ENCODE measurements at regions not wholly inside any gene's neighbourhood (a gene's known extent, or its start where the extent isn't known, plus 50 kb on each side); places are given as distances from the start of the nearest gene placed in this dataset.
"Not testable (repeated sequence)": the region's sequence is repeated elsewhere in the genome, so short reads cannot be mapped to it uniquely, and the experiment has no call there.

DNA sequence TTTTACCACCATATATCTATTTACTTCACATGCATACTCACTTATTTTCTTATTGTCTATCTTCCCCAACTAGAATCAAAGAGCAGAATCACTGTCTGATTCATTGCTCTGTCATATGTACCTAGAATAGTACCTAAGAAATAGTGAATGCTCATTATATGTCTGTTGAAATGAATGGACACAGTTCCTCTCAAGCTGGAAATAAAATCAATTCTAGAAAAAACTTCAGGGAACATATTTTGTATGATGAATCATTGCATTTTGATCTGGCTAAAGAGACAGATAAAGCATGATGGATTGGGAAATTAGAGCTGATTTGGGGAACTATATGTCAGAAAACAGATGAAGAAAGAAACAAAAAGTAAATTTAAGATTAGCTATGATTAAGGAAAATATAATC, 623.3 kb downstream of the C12orf50 start:
- no peak overlapping the region for H3K4me3 ChIP-seq (ENCODE audit: insufficient read depth, low read depth, low read length)
- H3K4me1 ChIP-seq (ENCODE audit: control insufficient read depth, insufficient read depth, low read length) = no peaks in the 10 kb centered on the region
- H3K36me3 ChIP-seq (ENCODE audit: control insufficient read depth, insufficient read depth, low read length) = no peaks in the 10 kb centered on the region
- H3K9me3 ChIP-seq (ENCODE audit: control insufficient read depth, low read length) = no peaks in the 10 kb centered on the region
- H3K27me3 ChIP-seq (ENCODE audit: control insufficient read depth, insufficient read depth, low read length, poor library complexity, severe bottlenecking) = no peaks in the 10 kb centered on the region
- H3K27ac ChIP-seq (ENCODE audit: insufficient read depth, low read depth, low read length, poor library complexity, severe bottlenecking) = no peak overlapping the region

DNA sequence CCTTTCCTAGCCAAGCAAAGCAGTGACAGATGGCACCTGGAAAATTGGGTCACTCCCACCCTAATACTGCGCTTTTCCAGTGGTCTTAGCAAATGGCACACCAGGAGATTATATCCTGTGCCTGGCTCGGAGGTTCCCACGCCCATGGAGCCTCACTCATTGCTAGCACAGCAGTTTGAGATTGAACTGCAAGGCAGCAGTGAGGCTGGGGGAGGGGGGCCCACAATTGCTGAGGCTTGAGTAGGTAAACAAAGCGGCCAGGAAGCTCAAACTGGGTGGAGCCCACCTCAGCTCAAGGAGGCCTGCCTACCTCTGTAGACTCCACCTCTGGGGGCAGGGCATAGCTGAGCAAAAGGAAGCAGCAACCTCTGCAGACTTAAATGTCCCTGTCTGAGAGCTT, 635.0 kb downstream of the C12orf50 start:
- not testable (repeated sequence) for H3K36me3 ChIP-seq (ENCODE audit: control insufficient read depth, insufficient read depth, low read length); H3K27me3 ChIP-seq (ENCODE audit: control insufficient read depth, insufficient read depth, low read length, poor library complexity, severe bottlenecking); H3K27ac ChIP-seq (ENCODE audit: insufficient read depth, low read depth, low read length, poor library complexity, severe bottlenecking); H3K4me3 ChIP-seq (ENCODE audit: insufficient read depth, low read depth, low read length); H3K9me3 ChIP-seq (ENCODE audit: control insufficient read depth, low read length); H3K4me1 ChIP-seq (ENCODE audit: control insufficient read depth, insufficient read depth, low read length)
- 91 to 96% methylated on average over 4 of the region's 4 CpGs for WGBS, 2 experiments

DNA sequence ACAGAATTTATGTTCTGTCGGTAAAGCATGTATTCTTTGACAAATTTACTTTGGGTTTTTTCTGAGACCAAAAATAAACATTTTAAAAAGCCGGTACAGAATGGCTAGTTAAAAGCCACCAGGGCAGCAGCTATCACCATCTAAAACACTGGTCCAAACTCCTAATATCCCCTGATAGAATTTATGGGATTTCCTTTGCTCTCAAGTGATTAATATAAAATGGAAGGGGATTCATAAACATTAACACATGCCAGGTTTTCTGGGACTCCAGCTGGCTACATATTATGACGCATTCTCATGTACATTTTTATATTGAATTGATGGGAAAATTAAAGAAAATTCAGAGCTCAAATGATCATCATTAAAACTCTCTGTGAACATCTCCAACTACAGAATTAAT, 640.8 kb downstream of the C12orf50 start:
- Histone ChIP-seq H3K27ac (ENCODE audit: insufficient read depth, low read depth, low read length, poor library complexity, severe bottlenecking) (no peak overlapping the region), H3K36me3 (ENCODE audit: control insufficient read depth, insufficient read depth, low read length) (no peaks in the 10 kb centered on the region), H3K4me3 (ENCODE audit: insufficient read depth, low read depth, low read length) (no peak overlapping the region), H3K27me3 (ENCODE audit: control insufficient read depth, insufficient read depth, low read length, poor library complexity, severe bottlenecking) (no peaks in the 10 kb centered on the region), H3K4me1 (ENCODE audit: control insufficient read depth, insufficient read depth, low read length) (no peaks in the 10 kb centered on the region), H3K9me3 (ENCODE audit: control insufficient read depth, low read length) (no peaks in the 10 kb centered on the region)
- 94 to 100% methylated on average over 1 to 2 of the region's 3 CpGs for WGBS, 2 experiments

DNA sequence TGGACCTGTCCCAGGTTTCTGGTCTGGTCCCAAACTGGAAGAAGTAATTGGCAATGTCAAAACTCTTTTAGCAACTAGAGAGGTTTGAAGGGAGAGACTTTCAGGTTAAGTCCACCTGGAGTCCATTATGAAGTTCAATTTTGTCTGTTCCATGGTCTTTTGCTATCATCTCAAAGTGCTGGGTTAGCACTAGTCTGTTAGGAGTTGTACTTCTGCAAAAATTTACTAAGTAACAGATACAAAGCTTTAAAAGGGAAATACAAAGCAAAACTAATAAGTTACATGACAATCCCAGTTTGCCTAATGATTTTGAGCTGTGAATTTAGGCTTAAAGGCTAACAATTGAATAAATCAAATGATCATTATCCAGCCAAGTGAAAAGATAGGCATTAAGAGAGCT, 643.9 kb downstream of the C12orf50 start:
- H3K36me3 ChIP-seq (ENCODE audit: control insufficient read depth, insufficient read depth, low read length) = no peaks in the 10 kb centered on the region
- no peaks in the 10 kb centered on the region for H3K9me3 ChIP-seq (ENCODE audit: control insufficient read depth, low read length)
- no peak overlapping the region for H3K4me3 ChIP-seq (ENCODE audit: insufficient read depth, low read depth, low read length)
- no peak overlapping the region for H3K27ac ChIP-seq (ENCODE audit: insufficient read depth, low read depth, low read length, poor library complexity, severe bottlenecking)
- H3K27me3 ChIP-seq (ENCODE audit: control insufficient read depth, insufficient read depth, low read length, poor library complexity, severe bottlenecking) = no peaks in the 10 kb centered on the region
- no peaks in the 10 kb centered on the region for H3K4me1 ChIP-seq (ENCODE audit: control insufficient read depth, insufficient read depth, low read length)

DNA sequence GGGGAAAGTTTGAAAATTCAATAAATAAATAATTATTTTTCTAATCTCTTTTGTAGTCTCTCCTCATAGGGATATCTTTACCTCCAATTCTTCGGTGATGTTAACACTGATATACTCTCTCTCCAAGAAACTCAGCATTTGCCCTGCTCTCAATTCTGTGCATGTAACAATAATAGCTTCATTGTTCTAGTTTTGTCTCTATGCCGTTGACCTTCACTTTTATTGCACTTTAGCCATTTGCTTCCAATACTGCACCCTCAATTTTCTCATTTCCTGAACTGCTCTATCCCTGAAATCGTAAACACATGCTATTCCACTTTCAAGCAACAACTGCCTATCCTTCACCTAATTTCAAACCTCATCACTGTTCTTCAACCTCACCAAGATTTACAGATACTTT, 645.0 kb downstream of the C12orf50 start:
- H3K27me3 ChIP-seq (ENCODE audit: control insufficient read depth, insufficient read depth, low read length, poor library complexity, severe bottlenecking) = no peaks in the 10 kb centered on the region
- H3K9me3 ChIP-seq (ENCODE audit: control insufficient read depth, low read length) = no peaks in the 10 kb centered on the region
- H3K4me3 ChIP-seq (ENCODE audit: insufficient read depth, low read depth, low read length) = no peak overlapping the region
- no peaks in the 10 kb centered on the region for H3K4me1 ChIP-seq (ENCODE audit: control insufficient read depth, insufficient read depth, low read length)
- 87 to 93% methylated on average over 3 of the region's 3 CpGs for WGBS, 2 experiments
- no peaks in the 10 kb centered on the region for H3K36me3 ChIP-seq (ENCODE audit: control insufficient read depth, insufficient read depth, low read length)
- no peak overlapping the region for H3K27ac ChIP-seq (ENCODE audit: insufficient read depth, low read depth, low read length, poor library complexity, severe bottlenecking)

DNA sequence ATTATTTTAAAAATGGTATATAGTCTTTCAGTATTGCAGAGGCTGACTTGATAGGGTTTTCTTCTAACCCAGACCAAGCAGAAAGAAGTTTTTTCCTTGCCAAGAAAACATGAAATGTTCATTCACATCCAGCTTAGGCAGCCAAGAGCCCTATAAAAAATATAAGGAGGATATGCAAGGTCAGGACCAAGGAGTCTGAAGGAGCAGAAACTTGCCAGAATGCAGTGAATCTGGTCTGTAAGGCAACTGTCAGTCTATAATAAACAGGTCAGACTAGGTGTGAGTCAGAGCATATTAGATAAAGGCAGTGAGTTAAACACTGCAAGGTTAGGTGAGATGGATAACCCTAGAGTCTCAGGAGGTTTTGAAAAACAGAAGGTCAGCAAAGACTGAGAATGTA, 645.5 kb downstream of the C12orf50 start:
- no peak overlapping the region for H3K27ac ChIP-seq (ENCODE audit: insufficient read depth, low read depth, low read length, poor library complexity, severe bottlenecking)
- H3K27me3 ChIP-seq (ENCODE audit: control insufficient read depth, insufficient read depth, low read length, poor library complexity, severe bottlenecking) = no peaks in the 10 kb centered on the region

DNA sequence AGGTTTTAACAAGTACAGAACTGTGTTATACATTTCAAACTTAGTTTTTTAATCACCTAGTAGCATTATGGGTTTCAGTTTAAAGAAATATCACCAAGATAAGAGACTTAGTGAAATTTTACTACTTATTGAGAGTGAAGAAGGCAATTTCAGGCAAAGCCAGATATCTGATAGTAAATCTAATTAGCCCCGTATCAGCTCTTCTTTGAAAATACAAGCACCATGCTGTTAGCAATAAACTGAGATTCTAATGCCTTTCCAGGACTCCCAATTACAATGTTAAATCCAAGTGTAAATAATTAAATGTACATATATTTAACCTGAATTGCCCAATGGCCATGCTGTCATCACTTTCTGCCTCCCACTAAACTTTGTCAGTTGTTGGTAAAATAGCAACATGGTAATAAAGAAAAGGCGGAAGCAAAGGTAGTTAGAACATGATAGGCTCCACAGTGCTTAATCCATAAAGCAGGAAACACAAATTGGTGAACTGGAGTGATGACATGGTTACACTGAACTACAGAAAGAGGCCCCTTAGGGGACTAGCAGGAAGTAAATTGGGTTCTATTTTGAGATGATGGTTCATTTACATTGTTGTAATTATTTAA, 646.1 kb downstream of the C12orf50 start:
- Histone ChIP-seq H3K4me1 (ENCODE audit: control insufficient read depth, insufficient read depth, low read length) (no peaks in the 10 kb centered on the region), H3K4me3 (ENCODE audit: insufficient read depth, low read depth, low read length) (no peak overlapping the region), H3K27me3 (ENCODE audit: control insufficient read depth, insufficient read depth, low read length, poor library complexity, severe bottlenecking) (no peaks in the 10 kb centered on the region), H3K27ac (ENCODE audit: insufficient read depth, low read depth, low read length, poor library complexity, severe bottlenecking) (no peak overlapping the region), H3K36me3 (ENCODE audit: control insufficient read depth, insufficient read depth, low read length) (no peaks in the 10 kb centered on the region), H3K9me3 (ENCODE audit: control insufficient read depth, low read length) (no peaks in the 10 kb centered on the region)
- 94 to 95% methylated on average over 2 of the region's 2 CpGs for WGBS, 2 experiments

More for the DNA sequence above, 645.5 kb downstream of the C12orf50 start:
- Histone ChIP-seq H3K4me1 (ENCODE audit: control insufficient read depth, insufficient read depth, low read length) (no peaks in the 10 kb centered on the region), H3K36me3 (ENCODE audit: control insufficient read depth, insufficient read depth, low read length) (no peaks in the 10 kb centered on the region), H3K4me3 (ENCODE audit: insufficient read depth, low read depth, low read length) (no peak overlapping the region), H3K9me3 (ENCODE audit: control insufficient read depth, low read length) (no peaks in the 10 kb centered on the region)

DNA sequence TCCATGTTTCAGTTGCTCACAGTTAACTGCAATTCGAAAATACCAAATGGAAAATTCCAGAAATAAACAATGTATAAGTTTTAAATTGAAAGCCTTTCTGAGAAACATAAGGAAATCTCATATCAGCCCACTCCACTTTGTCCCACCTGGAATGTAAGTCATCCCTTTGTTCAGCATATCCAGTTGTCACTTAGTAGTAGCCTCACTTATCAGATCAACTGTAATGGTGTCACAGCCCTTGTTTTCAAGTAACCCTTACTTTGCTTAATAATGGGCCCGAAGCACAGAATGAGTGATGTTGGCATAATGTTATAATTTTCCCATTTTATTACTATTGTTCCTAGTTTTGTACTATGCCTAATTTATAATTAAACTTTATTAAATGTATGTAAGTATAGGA, 646.8 kb downstream of the C12orf50 start:
- 88% methylated on average over 1 of the region's 2 CpGs; no CpG with 5 or more reads in 1 of the 2 experiments for WGBS, 2 experiments
- H3K4me3 ChIP-seq (ENCODE audit: insufficient read depth, low read depth, low read length) = no peak overlapping the region
- no peaks in the 10 kb centered on the region for H3K36me3 ChIP-seq (ENCODE audit: control insufficient read depth, insufficient read depth, low read length)
- no peaks in the 10 kb centered on the region for H3K9me3 ChIP-seq (ENCODE audit: control insufficient read depth, low read length)
- no peak overlapping the region for H3K27ac ChIP-seq (ENCODE audit: insufficient read depth, low read depth, low read length, poor library complexity, severe bottlenecking)
- H3K4me1 ChIP-seq (ENCODE audit: control insufficient read depth, insufficient read depth, low read length) = no peaks in the 10 kb centered on the region
- no peaks in the 10 kb centered on the region for H3K27me3 ChIP-seq (ENCODE audit: control insufficient read depth, insufficient read depth, low read length, poor library complexity, severe bottlenecking)

DNA sequence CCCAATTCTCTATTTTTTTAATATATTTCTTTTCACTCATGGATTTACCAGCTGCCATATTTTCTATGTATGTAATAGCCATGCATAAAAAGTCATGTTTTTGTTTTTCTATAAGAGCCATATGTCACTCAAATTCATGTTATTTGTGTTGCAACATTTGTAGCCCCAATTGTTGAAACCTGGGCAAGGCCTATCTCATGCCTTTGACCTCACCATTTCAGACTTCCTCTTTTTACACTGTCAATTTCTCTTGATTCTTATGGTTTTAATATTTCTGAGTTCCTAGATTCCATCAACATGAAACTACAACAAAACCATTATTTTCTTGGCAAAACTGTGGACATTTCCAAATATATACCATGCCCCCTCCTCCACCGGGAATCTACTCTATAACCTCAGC, 647.5 kb downstream of the C12orf50 start:
- Histone ChIP-seq H3K27ac (ENCODE audit: insufficient read depth, low read depth, low read length, poor library complexity, severe bottlenecking) (no peak overlapping the region), H3K36me3 (ENCODE audit: control insufficient read depth, insufficient read depth, low read length) (no peaks in the 10 kb centered on the region), H3K9me3 (ENCODE audit: control insufficient read depth, low read length) (no peaks in the 10 kb centered on the region), H3K4me1 (ENCODE audit: control insufficient read depth, insufficient read depth, low read length) (no peaks in the 10 kb centered on the region), H3K27me3 (ENCODE audit: control insufficient read depth, insufficient read depth, low read length, poor library complexity, severe bottlenecking) (no peaks in the 10 kb centered on the region), H3K4me3 (ENCODE audit: insufficient read depth, low read depth, low read length) (no peak overlapping the region)
- no CpG with 5 or more reads among the region's 1 CpG for WGBS, 2 experiments

DNA sequence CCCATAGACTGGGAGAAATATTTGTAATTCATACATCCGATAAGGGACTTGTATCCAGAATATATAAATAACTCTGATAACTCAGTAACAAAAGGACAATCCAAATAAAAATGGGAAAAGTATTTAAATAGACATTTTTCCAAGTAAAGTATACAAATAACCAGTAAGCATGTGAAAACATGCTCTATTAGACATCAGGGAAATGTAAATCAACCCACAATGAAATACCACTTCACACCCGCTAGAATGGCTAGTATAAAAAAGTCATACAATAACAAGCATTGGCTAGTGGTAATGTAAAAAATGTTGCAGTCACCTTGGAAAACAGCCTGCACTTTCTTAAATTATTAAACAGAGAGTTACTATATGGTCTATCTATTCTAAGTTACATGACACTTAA, 650.7 kb downstream of the C12orf50 start:
- no peaks in the 10 kb centered on the region for H3K27me3 ChIP-seq (ENCODE audit: control insufficient read depth, insufficient read depth, low read length, poor library complexity, severe bottlenecking)
- WGBS, 2 experiments = no CpG with 5 or more reads among the region's 2 CpGs
- H3K4me3 ChIP-seq (ENCODE audit: insufficient read depth, low read depth, low read length) = no peak overlapping the region
- no peaks in the 10 kb centered on the region for H3K4me1 ChIP-seq (ENCODE audit: control insufficient read depth, insufficient read depth, low read length)
- no peaks in the 10 kb centered on the region for H3K9me3 ChIP-seq (ENCODE audit: control insufficient read depth, low read length)
- no peak overlapping the region for H3K27ac ChIP-seq (ENCODE audit: insufficient read depth, low read depth, low read length, poor library complexity, severe bottlenecking)
- no peaks in the 10 kb centered on the region for H3K36me3 ChIP-seq (ENCODE audit: control insufficient read depth, insufficient read depth, low read length)

DNA sequence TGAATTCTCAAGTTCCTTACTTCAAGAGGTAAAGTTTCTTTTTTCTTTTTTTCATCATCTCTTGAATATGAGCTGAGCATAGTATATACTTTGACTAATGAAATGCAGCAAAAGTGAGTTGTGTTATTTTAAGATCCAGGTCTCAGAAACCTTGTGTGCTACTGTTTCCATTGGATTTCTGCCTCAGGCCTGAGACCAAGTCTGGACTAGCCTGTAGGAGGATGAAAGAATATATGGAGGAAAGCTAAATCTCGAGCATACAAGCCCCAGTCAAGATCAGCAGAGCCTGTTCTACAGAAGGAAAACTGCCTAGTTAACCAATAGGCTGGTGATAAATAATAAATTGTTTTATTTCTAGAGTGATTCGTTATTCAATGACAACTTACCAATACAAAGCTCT, 652.5 kb downstream of the C12orf50 start:
- H3K9me3 ChIP-seq (ENCODE audit: control insufficient read depth, low read length) = no peaks in the 10 kb centered on the region
- H3K27ac ChIP-seq (ENCODE audit: insufficient read depth, low read depth, low read length, poor library complexity, severe bottlenecking) = no peak overlapping the region
- H3K36me3 ChIP-seq (ENCODE audit: control insufficient read depth, insufficient read depth, low read length) = no peaks in the 10 kb centered on the region
- no peak overlapping the region for H3K4me3 ChIP-seq (ENCODE audit: insufficient read depth, low read depth, low read length)
- no peaks in the 10 kb centered on the region for H3K27me3 ChIP-seq (ENCODE audit: control insufficient read depth, insufficient read depth, low read length, poor library complexity, severe bottlenecking)
- 86 to 93% methylated on average over 1 of the region's 2 CpGs for WGBS, 2 experiments
- H3K4me1 ChIP-seq (ENCODE audit: control insufficient read depth, insufficient read depth, low read length) = no peaks in the 10 kb centered on the region

Data from ectodermal cell (in vitro differentiated cells).